HG02571 (cell line): ENCODE measurements at regions not wholly inside any gene's neighbourhood (a gene's known extent, or its start where the extent isn't known, plus 50 kb on each side); places are given as distances from the start of the nearest gene placed in this dataset.
A peak's percentile ranks its signal among the peaks of the same experiment; 100 is the strongest.

Experiments
- ATAC-seq: cut with Tn5 transposase; IDR thresholded peaks from one replicate; pipeline ENCODE4 v1.9.1; 2021; ENCODE audit warnings: mild to moderate bottlenecking, moderate library complexity; ENCODE audit not compliant: unreplicated experiment

DNA sequence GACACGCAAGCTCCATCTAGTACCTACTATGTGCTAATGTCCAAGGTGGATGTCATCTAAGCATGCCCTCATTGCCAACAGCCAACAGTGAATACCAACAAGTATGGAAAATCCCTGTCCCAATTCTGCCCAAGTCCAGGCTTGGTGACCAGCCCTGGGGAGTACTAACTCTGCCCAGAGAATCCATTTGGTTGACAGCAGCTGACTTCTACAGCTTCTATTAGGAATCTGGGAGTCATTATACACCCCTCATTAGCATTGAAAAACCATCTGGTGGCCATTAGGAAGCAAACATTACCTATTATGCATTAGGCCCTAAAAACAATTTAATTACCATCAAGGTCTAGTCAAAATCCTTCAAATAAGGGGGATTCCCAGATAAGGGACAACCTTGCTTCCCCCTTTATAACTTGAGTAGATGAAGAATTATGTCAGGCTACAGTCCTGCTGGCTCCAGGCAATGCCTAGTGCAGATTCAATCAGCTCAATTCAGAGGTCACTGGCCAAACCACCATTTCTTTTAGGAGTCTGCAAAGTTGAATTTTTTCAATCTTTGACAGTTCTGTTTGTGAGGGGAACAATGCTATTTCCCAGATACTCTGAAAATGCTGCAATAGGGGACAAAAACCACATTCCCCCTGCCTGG is 228.0 kb upstream of the LDB2 start:
- ATAC-seq: no peak

DNA sequence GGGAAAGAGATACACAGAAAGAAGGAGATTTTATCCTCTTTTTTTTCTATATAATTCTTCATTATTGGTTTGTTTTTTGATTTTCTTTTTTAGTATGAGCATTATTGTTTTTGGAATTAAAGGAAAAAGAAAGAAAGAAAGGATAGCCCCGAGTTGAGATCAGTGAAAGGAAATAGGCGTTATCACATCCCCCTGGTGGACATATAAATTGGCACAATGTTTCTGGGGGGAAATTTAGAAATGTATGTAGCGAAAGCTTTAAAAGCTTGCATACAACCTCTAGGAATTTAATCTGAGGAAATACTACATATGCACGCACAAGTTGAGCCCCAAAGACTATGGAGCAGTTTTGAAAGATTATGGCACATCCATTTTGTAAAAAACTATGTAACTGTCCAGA is 226.3 kb upstream of the LDB2 start:
- no peak for ATAC-seq

DNA sequence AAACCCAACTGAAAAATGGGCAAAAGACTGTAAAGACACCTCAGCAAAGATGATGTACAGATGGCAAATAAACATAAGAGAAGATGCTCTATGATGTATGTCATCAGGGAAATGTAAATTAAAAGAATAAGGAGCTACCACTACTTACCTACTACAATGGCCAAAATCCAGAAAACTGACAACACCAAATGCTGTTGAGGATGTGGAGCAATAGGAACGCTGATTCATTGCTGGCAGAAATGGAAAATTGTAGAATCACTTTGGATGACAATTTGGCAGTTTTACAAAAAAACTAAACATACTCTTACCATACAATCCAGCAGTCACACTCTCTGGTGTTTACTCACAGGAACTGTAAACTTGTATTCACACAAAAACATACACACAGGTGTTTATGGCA is 222.3 kb upstream of the LDB2 start:
- ATAC-seq: no peak

DNA sequence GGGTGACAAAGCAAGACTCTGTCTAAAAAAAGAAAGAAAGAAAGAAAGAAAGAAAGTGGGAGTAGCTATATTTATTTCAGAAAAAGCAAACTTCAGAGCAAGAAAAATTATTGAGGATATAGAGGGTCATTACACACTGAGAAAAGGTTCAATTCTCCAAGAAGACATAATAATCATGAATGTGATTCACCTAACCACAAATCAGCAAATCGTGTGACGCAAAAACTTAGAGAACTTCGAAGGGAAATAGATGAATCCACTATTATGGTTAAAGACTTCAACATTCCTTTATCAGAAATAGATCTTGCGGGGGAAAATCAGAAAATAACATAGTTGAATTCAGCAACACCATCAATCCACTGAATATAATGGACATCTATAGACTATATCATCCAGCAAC is 219.3 kb upstream of the LDB2 start:
- no peak for ATAC-seq

DNA sequence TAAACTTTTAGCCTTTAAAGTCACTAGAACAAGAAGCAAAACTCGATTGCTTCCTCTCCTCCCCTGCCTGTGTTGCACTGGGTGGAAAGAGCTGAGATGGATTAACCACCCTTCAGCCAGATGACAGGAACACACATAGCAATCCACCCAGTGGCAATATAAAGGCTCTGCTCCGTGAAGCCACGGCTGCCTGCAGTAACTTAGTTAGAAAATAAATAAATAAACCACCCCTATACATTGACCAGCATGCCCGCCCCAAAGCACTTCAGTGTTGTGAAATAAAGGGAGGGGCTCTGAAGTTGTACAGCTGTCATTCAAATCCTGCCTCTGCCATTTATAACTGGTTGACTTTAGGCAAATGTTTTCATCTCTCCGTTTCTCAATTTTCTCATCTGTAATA is 217.1 kb upstream of the LDB2 start:
- ATAC-seq: no peak

DNA sequence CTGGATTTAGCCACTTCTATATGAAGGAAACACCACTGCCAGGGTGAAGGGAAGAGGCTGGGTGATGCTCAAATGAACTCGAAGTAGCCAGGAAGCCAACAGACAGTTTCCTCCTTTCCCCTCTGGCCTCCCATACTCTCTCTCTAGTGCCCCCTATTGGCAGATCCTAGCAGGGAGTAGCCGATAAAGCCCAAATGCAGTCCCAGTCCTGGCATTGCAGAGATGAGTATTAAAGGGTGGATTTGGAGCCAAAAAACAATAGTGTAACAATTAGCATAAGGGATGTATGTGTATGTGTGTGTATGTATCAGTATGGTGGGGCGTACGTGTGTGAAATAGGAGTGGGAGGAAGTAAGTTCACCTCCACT is 213.8 kb upstream of the LDB2 start:
- no peak for ATAC-seq

DNA sequence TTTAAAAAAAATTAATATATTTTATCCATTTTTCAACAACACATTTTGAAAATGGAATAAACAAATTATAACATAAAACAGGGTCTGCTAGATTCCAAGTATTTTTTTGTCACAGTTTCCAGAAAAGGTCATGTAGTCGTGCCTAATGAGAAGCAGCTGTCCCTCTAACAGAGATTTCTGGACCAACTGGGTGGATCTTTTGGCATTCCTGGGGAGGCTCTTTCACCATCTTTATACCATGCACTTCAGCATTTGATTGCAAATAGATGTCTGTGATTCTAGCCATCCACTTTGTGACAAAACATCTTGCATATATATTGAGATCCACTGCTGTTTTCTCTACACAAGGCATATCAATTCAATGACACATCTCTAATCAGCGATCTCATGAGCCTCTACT is 210.7 kb upstream of the LDB2 start:
- ATAC-seq: no peak

DNA sequence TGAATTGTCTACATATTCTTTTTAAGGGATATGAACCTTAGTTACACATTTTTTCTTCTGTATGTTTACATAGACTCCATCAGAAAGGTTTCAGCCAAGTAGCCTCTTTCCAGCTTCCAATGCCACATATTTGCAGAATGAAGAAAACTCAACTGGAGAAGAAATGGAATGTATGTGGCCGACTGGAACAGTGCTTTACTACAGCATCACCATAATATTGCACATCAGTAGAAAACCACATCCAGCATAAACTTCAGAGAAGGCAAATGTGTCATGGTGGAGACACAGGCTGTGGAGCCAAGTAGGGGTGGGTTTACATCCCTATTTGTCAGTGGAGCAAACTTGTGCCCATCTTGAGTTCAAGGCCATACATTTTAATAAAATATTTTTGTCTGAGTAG is 204.8 kb upstream of the LDB2 start:
- ATAC-seq: no peak

DNA sequence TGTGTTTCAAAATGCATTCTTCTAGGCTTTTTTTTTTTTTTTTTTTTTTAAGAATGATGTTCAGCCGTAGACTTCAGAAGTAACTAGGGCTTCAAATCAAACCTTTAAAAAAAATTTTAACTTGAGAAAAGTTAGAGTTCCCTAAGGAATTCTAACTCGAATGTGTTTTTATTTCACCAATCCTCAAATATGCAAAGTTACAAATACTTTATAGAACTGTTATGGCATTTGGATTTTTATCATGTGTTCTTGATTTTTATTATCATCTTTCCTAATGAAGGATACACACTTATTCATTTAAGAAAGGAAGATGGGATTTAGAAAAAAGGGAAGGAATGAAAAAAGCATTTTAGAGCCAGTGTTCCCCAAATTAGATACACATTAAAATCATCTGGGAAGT is 200.6 kb upstream of the LDB2 start:
- no peak for ATAC-seq

DNA sequence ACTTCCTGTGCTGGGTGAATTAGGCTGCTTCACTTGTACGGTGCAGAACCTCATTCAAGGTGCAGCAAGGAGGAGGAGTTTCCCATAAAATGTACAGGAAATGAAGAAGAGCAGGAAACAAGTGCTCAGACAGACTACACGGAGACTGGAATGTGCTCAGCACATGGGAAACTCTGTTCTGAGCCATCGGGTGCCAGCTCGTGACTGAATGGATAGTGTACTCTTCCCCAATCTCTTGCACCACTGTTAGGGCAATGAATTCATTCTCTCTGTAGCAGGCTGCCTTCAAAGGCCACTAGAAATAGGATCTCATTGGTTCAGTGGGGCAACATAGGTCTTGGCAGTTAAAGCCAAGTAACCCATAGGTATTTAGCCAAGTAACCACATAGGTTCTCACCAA is 200.0 kb upstream of the LDB2 start:
- no peak for ATAC-seq

DNA sequence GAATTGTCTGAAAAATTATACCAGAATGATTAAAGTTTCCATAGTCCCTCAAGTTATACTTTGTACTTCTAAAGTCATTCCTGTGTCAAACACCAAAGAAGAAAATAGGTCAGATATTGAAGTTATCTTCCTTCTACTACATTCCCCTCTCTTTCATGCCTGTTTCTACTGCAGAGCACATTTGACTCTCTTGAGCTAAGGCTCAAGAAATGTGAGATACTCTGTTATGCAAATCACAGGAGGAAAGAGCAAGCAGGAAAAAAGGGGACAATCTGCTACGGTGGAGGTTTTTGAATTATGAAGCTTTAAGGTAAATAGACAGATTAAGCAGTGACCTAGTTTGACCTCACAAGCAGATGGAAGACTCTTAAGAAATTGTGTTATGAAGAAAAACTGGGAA is 198.9 kb upstream of the LDB2 start:
- no peak for ATAC-seq

DNA sequence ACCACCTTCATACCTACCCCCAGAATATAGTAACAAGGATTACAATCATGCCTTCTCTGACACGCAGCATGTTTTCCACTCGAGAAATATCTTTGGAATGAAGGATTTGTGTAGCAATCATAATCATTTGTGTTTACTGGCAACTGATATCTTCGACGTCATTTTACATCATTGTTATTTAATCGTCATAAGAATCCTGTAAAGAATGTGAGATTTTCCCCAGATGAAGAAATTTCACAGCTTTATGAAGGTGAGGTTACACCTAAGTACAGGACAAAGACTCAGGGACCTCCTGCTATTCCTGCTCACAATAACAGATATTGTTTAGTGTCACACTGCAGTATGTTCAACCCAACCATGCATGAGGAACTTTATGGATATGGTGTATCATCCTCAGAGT is 198.2 kb upstream of the LDB2 start:
- no peak for ATAC-seq

DNA sequence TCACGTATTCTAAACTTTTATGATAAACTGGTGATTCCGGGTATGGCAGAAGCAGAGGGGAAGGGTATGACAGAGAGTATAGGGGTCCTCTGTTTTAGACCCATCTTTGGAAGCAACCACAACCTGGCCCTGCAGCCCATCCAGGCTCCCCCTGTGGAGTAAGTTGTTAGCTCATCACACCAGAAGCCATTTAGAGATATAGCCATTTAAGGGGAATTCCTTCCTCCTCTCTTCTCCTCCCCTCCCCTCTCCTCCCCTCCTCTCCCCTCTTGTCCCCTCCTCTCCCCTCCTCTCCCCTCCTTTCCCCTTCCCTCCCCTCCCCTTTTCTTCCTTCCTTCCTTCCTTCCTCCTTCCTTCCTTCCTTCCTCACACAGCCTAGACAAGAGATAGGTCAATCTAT is 197.3 kb upstream of the LDB2 start:
- ATAC-seq: no peak

DNA sequence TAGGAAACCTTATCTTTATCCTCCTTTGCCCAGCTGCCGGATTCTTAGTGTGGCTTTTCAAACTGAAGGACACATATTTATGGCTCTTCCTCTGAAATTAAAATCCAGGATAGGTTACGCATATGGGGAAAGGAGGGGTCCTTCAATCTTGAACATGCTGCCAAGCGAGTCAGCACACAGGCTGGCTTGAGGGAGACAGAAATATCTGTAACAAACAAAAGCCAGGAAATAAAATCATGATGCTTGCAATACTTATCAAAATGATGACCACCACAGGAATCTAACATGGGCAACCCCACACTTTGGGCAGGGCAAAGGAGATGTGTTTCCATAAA is 196.4 kb upstream of the LDB2 start:
- no peak for ATAC-seq

DNA sequence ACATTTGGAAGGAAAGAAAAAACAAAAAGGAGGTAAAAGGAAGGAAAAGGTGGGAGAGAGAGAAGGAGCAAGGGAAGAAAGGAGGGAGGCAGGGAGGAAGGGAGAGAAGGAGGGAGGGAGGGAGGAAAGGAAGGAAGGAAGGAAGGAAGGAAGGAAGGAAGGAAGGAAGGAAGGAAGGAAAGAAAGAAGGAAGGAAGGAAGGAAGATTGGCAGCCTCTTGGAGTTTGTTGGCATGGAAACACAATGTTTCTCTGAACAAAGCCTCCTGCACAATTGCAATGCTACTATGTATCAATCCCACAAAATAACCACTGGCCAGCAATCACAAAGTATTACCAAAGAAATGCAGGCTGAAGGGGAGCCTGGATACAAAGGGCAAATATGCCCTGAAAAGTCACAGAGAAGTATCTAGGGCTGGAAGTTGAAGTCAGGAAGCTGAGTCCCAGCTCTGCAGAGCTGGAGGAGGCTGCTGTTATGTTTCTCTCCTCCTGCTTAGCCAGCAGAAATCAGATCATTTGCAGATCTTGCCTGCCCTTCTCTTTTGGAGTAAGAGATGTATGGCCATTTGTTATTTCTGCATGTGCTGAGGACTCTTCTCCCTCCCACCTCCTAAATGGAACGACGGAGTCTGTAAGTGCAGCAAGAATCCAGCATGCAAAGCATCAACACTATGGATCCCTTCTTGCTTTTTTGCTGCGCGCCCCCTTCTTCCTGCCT is 195.9 kb upstream of the LDB2 start:
- ATAC-seq: no peak

DNA sequence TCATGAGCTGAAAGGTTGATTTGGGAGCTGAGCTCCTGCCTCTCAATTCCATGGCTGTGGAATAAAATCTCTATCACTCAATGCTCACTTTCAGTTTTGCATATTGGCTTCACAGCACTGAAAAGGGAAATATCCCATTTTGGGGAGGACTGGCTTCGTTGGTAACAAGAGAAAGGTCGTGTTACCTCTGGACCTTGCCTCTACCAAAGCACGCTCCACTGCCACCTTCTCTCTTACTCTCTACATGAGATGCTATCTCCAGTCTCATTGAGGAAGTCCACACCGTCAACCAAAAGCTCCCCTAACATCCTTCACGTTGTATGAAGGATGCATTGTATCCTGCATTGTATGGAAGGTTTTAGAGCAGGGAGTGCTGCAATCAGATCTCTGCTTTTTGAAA is 195.0 kb upstream of the LDB2 start:
- ATAC-seq: no peak

DNA sequence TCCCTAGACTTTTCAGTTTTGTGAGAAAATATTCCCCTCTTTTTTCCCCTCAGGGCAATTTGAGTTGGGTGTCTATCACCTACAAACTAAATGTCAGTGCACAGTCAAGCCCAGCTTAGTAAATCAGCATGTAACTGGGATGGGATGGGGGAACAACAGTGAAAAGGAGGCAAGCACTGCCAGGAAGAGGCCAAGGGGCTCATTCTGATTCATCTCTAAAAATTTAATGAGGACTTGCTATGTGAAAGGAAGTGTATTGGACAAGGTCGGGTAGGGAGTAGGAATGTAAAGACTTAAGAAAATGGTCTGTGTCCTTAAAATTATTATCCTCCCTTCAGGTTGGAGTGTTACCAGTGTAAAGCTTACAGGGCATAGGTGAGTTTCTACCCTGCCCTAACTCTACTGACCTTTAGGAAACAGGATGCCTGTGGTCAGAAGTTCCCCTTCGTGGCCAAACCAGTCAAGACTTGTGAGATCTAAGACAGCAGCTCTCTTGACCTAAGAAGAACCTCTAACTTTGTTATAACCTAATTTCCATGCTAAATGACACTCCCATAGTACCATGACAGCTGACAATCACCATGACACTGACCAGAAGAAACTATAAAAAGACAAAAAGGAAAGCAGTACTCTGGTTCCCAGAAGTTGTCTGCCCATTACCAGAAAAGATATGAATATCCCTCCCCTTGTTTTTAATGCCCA is 194.4 kb upstream of the LDB2 start:
- ATAC-seq: peak; percentile 92

DNA sequence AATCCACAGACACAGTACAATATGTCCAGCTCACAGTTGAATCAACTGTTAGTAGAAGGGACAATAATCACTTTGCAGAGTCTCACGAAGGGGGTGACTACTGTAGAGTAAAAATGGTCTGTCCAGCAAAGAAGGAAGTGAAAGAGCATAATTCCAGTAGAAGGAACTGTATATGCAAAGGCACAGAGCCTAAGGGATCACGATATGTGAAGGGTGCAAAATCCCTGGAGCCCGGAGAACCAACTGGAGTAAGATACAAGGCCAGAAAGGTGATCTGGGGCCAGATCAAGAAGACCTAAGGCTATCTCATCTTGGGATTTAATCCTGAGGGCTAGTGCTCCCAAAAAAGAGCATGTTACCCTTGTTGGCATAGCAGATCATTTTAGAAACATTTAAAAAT is 192.7 kb upstream of the LDB2 start:
- ATAC-seq: no peak

DNA sequence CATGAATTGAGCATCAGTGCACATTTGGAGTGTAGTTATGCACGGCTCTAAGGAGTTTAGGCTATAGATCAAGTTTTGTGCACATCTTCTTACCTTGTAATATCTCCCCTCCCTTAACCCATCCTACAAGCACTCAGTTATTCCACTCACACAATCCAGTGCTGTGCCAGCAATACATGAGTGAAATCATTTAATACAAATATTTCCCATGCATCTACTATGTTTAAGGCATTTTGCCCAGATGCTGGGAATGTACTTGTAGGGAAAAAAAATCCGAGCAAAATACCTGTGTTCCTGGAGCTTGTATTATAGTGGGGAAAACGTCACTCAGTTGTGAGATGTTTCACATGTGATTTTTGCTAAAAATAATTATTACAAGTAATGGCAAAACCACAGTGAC is 191.6 kb upstream of the LDB2 start:
- no peak for ATAC-seq

DNA sequence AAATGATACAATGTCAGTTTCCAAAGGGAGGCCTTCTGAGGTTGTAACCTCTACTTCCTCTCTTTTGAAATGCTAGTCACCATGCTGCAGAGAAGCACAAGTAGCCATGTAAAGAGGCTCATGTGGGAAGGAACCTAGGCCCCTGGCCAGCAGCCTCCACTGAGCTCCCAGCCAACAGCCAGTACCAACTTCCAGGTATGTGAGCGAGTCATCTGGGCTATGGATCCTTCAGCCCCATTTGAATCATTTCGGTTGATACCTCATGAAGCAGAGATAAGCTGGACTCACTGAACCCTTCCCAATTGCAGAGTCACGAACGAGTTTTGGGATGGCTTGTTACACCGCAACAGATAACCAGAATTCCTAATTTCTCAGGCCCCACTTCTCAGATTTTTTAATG is 187.0 kb upstream of the LDB2 start:
- ATAC-seq: no peak

DNA sequence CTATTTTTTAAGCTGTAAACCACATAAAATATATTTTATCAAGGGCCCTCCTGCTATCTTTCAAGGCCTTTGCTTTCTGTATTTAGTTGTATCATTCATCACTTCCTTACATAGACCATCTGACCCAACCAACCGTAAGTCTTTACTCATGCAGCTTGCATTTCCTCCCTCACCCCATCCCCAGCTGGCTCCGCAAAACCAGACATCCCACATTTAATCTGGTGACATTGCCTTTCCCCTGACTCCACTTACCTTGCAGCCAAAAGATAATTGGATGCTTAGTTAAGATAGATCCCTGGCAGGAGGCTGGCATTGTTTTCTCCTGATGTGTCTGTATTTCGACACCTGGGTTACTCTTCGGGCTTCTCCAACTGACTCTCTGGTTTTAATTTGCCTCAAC is 183.7 kb upstream of the LDB2 start:
- ATAC-seq: no peak

DNA sequence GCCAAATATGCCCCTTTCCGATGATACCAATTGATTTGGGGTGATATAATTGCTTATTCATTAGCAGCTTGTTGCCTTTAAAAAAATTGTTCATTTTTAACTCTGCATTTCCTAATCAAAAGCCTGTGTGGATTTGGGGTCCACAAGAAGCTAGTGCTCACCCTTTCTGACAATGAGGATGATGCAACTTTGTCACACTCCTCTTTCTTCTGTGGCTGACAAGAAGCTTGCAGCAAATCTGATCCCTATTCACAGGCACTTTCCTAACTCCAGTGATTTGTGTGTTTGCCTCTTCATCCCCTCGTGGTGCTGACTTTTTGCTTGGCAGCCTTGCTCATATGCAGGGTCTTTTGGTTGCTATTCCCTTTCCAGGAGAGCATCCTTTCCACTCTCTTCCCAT is 182.7 kb upstream of the LDB2 start:
- ATAC-seq: no peak

DNA sequence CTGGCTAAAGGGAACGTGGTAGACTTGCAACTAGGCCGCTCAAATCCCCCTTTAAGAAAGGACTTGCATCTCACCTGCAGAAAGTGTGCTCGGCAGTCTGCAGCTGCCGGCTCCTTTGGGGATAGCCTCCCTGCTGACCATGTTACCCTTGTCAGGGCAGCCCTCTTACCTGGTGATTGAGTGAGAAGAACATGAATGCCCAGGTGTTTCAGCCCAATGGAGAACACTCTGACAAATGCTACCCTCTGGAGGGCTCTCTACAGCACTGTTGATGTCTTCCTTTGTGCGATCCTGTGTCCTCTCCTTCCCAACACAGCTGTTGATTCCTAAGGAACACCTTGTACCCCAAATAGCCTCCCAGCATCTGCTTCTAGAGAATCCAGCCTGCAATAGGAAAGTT is 178.7 kb upstream of the LDB2 start:
- no peak for ATAC-seq
